ENCODE measurements at regions not wholly inside any gene's neighbourhood (a gene's known extent, or its start where the extent isn't known, plus 50 kb on each side); places are given as distances from the start of the nearest gene placed in this dataset.

DNA sequence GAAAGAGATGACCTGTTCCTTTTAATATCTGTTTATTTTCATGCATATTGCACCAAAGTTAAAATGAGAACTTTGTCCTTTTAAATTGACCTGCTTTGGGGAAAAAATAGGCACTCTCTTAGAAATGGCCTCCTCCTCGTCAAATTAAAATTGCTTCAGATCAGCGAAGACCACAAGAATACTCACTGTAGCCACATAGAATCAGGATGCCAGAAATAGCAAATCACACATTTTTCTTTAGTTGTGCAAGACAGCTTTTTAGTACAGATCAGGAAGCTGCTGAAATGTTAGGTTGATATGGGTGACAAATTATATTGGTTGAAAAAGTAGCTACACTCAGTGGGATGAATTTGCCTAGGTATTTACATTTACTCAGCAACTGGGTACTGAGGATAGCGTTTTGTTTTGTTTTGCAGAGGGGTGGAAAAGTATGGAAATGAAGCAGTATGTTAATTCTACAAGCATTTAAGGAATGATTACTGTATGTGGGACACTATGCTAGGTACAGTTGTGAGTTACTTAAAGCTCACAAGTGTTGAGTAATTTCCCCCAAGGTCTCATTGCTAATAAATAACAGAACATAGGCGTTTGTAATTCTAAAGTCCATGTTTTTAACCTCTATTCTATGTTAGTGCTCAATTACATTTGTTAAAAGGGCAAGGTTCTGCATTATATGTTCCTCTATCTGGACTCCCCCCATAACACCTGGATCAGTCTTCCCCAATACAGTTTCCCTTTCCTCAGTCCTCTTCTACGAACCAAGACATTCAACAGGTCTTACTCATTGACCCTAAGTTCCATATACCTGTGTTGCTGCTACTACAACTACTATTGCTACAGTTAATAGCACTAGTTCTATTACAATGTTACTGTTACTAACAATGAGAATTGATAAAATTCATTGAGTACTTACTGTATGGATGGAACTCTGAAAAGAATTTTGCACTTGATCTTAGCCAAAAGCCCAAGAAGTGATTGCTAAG is 99.4 kb upstream of the S1PR1 start:
- TF ChIP-seq, protein P1, sequence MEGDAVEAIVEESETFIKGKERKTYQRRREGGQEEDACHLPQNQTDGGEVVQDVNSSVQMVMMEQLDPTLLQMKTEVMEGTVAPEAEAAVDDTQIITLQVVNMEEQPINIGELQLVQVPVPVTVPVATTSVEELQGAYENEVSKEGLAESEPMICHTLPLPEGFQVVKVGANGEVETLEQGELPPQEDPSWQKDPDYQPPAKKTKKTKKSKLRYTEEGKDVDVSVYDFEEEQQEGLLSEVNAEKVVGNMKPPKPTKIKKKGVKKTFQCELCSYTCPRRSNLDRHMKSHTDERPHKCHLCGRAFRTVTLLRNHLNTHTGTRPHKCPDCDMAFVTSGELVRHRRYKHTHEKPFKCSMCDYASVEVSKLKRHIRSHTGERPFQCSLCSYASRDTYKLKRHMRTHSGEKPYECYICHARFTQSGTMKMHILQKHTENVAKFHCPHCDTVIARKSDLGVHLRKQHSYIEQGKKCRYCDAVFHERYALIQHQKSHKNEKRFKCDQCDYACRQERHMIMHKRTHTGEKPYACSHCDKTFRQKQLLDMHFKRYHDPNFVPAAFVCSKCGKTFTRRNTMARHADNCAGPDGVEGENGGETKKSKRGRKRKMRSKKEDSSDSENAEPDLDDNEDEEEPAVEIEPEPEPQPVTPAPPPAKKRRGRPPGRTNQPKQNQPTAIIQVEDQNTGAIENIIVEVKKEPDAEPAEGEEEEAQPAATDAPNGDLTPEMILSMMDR (conservative IDR thresholded peaks at IDR 0.05; ENCODE audit: low read length) = no peak
- no peak for TF ChIP-seq EZH2phosphoT487 (IDR thresholded peaks at IDR 0.05; ENCODE audit: borderline replicate concordance)
